ENCODE measurements at regions not wholly inside any gene's neighbourhood (a gene's known extent, or its start where the extent isn't known, plus 50 kb on each side); places are given as distances from the start of the nearest gene placed in this dataset.

DNA sequence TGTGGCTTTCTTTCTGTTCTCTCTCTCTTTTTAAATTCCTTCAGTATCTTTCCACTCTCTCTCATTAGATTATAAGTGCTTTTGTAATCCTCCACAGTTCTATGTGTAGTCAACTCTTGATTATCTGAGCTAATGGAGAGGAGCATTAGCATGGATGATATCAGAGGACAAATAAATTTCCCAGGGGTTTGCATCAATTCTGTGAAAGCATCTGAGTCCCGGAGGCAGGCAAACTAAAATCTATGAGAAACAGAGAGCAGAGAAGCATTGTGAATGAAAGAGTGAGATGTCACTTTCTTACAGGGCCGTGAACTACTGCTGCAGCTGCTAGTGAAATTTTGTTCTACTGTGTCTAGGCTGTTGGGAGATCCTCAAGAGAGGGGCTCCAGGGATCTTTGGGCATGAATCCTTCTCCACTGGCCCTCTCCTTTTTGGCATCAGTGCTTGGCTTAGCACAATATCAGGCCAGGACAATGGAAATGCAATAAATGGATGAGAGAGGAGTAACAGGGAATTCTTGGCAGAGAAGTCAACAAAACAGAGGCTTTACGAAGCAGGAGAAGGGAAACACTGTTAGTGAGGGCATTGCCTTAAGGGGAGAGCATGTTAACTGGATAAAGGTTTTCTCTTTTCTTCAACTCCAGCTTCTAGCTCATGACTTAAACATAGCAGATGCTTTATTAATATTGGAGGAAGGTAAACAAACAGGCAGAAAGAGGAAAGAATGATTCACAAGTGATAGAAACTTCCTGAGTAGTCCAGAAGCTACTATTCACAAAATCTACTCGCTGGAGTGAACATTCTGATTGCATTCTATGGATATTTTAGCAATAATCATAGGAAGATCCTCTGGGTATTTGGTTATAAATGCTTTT is 847.0 kb upstream of the MAP3K7 start:
- no peak for DNase-seq

DNA sequence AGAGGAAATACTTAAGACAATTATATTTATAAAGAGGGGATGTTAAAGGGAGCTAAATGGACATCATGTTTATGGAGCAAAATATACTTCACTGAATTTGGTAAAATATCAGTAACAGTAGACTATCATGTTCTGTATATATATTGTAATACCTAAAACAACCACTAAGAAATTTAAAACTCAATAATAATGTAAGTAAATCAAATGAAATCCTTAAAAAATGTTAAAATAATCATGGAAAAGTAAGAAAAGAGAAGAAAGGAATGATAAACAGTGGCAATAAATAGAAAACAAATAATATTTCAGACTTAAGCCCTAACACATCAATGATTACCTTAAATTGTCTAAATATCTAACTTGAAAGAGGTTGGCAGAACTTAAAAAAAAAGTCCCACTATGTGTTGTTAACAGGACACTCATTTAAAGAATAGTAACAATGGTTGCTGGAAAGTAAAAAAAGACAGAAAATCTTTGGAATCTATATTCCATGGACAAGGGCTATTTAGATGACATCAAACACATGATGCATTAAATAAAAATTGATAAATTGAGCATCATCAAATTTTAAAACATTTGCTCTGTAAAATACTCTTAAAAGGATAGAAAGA is 842.2 kb upstream of the MAP3K7 start:
- no peak for DNase-seq

DNA sequence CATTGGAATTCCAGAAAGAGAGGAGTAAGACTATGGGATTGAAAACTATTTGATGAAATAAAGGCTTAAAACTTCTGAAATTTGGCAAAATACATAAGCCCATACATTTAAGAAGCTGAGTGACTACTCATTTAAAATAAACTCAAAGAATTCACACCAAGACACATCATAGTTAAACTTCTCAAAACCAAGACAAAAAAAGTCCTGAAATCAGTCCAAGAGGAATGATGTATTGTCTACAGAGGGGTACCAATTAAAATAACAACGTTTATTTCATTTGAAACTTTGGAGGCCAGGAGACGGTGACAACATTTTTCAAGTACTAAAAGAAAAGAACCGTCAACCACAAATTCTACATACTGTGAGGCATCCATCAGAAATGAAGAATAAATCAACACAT is 841.4 kb upstream of the MAP3K7 start:
- DNase-seq, result no peak

DNA sequence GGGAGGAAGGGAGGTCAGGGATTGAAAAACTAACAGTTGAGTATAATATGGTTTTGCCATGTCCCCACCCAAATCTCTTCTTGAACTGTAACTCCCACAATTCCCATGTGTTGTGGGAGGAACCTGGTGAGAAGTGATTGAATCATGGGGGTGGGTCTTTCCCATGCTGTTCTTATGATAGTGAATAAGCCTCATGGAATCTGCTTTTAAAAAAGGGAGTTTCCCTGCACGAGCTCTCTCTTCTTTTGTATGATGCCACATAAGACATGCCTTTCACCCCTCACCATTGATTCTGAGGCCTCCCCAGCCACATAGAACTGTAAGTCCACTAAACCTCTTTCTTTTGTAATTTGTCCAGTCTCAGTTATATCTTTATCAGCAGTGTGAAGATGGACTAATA is 833.4 kb upstream of the MAP3K7 start:
- DNase-seq, result no peak

DNA sequence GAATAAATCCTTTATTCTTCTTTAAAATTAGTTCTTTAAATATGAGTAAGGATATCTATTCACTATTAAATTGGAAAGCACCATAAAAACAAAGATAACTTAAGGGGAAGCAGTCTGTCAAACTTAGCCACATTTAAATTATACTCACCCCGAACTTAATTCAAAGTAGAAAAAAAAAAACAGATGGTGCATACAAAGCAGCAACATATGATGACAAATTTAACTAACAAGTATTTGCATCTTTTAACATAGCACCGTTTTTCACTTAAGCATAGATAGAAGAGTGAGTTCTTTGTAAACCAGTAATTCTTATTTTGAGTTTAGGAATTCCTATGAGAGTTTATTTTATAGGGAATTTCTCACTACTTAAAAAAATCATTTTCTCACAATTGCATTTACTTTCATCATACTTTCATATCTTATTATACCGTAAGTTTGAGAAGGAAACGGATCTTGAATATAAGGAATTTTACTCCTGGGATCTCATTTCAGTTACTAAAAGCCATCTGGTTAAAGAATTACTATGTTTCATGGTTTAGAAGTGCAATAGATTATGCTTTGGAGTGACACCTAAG is 828.2 kb upstream of the MAP3K7 start:
- DNase-seq, result peak; percentile 18

DNA sequence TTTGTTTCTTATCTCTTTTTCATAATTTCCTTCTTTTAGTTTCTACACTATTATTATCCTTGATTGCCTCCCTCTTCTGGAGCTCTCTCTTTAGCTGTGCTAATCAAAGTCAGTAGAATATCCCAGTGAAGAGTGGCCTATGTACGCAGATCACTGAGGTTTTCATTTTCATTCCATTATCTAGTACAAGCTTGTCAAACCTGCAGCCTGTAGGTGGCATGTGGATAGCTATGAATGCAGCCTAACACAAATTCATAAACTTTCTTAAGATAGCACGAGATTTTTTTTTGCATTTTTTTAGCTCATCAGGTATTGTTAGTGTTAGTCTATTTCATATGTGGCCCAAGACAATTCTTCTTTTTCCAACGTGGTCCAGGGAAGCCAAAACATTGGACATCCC is 825.7 kb upstream of the MAP3K7 start:
- no peak for DNase-seq

DNA sequence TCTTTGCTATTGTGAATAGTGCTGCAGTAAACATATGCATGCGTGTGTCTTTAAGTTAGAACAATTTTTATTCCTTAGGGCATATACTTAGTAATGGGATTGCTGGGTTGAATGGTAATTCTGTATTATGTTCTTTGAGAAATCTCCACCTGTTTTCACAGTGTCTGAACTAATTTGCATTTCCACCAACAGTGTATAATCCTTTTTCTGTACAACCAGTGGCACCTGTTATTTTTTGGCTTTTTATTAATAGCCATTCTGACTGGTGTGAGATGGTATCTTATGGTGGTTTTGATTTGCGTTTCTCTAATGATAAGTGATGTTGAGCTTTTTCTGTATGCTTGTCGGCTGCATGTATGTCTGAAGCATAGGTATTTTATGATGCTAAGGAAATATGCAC is 820.8 kb upstream of the MAP3K7 start:
- no peak for DNase-seq

DNA sequence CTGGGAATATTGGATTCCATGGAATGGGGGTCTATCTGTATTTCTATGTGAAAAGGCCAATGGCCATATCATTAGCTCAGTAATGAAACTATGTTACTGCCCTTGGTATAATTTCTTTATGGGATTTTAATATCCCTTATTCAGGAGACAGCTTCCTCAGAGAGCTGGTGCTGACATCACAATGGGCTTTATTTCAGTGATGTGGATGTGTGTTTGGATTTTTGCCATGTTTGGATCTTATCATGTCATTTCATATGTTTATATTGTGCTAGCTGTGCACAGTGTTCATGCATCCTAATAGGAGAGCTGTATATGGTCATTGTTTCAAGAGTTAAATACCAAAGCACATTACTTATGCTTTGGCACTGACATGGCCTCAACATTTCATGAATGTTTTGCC is 806.1 kb upstream of the MAP3K7 start:
- DNase-seq, result no peak

DNA sequence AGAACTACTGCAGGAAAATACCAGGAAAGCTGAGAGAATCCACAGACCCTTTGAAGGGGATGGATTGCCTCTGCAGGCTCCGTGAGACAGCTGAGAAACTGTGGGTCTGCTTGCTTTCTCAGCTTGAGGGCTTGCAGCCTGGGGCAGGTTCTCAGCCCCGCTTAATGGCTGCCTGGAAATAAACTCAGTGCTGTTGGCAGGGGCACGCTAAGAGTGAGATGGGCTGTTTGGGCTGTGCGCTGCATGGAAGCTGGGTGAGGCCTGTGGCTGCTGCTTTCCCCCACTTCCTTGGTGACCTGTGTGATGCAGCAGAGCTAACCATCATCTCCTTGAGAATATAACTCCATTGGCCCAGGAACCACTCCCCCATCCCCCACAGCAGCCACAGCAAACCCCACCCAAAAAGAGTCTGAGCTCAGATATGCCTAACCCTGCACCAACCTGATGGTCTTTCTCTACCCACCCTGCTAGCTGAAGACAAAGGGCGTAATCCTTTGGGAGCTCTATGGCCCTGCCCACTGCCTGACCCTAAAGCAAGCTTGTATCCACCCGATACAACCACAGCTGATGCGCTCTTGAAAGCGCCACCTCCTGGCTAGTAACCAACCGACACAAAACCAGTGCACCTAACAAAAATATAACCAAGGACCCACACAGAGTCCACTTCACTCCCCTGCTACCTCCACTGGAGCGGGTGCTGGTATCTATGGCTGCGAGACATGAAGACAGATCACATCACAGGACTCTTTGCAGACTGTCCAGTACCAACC is 800.6 kb upstream of the MAP3K7 start:
- DNase-seq, result no peak

DNA sequence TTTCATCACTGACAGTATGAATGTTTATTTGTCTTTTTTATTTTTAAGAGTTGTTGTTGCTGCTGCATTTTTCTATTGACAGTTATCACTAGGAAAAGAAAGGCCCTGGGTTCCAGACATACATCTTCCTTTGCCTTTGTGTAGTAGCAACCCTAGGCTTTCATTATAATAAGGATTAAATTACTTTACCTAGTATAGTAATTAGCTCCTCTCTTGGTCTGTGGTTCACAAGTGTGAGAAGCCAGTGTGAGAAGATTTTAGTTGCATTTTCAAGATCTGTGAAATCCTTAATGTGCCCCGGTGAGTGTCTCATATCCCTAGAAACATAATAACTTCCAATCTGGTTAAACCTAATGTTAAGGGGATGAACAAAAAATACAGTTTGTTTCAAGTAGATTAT is 799.3 kb upstream of the MAP3K7 start:
- DNase-seq, result no peak

DNA sequence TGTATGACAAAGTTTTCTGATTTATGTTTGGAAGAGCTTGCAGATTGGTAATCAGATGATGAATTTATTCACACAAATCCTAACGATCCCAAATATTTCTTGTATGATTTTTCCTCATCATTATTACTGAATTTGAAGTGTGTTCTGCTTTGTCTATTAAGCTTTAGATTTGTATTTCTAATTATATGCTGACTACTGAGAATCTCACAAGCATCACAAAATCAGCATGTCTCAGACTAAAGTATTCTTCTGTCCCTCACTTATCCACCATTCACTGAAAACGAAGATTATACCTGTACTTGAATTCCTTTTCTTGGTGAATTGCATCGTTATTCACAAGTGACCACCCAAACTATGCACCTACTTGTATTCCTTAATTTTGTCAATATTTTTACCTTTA is 796.3 kb upstream of the MAP3K7 start:
- DNase-seq, result no peak

DNA sequence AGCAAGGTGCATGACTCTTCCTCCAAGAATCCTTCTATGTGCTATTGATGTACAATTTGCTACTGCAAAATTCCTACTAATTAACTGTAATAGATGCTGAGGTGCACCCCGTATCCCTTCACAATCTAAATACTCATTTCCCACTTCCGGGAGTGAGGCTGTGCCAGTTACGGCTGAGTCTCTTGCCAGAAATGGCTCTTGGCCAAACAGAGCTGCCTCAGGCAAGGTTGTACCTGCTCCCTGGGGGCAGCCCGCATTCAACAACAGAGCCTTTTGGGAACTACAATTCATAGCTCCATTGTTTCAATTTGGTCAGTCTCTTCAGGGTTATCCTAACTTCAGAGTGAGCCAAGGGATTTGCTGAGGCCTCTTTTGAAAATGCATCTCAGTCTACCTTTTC is 789.8 kb upstream of the MAP3K7 start:
- no peak for DNase-seq

DNA sequence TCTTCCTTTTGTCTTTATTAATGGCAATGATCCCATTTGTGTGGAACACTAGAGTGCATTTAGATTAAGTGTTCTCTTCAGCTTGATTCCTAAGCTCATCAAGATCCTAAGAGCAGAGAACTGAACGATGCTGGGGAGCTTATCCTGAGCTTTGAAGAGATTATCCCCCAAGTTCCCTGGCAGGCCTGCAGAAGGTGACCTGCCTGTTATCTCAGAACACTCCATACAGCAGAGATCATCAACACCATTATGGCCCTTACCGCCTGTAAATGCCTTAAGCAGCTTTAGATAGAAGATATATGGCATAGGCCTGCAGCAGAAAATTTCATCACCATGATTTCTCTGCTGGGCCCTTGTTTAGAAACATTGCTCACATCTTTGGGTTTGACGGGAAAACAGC is 779.9 kb upstream of the MAP3K7 start:
- DNase-seq, result no peak

DNA sequence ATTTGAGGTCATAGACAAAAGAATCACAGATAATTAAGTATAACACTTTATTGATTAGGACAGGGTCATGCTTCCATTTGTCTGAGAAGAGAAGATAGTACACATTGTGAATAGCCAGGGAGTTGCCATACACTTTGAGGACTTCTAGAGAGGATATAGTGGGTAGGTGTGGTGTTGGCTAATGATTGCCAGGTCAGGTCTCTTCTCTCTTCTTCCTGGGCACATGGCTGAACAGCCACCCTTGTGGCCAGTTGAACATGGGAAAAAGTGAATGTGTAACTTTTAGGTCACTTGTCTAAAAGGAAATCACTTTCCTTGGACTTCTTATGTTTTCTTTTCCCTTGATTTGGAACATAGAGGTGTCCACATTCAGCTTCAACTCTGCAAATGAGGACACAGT is 772.1 kb upstream of the MAP3K7 start:
- no peak for DNase-seq

DNA sequence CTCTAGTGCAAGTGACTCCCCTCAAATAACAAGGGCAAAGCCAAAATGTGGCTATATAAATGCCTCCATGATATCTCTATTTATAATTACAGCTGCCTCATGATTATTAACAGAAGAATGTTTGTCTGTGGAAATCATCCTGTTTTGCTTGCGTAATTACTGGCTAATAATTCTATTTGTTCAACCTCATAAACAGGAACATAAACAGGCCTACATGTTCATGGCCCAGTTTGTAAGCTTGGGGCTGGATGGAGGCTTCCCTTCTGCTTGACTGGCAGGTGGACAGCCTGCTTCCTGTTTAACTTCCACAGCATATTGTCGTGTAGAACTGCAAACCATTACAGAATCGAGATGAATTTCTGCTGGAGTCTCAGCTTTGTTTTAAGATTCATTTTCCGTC is 766.0 kb upstream of the MAP3K7 start:
- DNase-seq, result no peak

DNA sequence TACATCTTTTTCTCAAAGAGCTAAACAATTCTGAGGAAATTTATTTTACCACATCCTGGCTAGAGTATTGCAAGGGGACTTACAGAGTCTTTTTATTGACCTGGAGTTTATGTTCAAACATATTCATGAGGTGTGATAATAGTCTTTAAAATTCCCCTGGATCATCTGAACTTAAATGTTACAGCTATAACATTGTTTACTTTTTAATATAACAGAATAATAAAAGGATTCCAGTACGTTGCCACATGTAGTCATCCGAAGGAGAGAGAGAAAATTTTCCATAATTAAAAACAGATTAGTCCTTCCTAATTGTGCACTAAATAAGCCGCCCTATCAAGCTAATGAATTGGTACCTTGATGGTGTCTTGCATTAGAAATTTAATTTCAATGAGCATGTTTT is 765.4 kb upstream of the MAP3K7 start:
- no peak for DNase-seq

DNA sequence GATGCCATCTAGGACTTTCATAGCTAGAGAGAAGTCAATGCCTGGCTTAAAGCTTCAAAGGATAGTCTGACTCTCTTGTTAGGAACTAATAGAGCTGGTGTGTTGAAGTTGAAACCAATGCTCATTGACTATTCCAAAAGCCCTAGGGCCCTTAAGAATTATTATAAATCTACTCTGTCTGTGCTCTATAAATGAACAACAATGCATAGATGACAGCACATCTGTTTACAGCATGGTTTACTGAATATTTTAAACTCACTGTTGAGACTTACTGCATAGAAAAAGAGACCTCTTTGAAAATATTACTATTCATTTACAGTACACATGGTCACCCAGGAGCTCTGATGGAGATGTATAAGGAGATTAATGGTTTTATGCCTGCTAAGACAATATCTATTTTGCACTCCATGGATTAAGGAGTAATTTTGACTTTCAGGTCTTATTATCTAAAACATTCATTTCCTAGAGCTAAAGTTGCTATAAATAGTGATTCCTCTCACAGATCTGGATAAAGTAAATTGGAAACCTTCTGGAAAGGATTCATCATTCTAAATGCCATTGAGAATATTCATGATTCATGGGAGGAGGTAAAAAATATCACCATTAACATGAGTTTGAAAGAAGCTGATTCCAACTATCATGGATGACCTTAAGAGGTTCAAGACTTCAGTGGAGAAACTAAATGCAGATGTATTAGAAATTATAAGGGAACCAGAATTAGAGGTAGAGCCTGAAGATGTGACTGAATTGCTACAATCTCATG is 763.5 kb upstream of the MAP3K7 start:
- DNase-seq, result no peak

DNA sequence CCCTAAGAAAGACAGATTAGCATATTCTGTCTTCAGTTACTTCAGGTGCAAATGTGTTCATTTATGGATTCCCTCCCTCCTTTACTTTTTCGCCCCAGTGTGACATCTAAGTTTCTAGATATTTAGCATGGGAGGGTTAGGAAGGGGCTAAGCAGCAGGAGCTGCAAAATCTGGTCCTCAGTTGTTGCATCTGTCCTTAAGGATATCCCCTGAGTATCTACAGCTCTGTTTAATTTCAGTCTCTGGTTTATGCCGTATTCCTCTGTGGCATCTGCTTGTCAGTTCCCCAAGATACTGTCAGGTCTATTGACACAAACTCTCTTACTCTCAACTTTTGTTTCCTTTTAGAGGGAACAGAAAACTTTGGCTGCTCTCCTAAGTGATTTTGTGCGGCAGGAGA is 754.6 kb upstream of the MAP3K7 start:
- DNase-seq, result no peak

DNA sequence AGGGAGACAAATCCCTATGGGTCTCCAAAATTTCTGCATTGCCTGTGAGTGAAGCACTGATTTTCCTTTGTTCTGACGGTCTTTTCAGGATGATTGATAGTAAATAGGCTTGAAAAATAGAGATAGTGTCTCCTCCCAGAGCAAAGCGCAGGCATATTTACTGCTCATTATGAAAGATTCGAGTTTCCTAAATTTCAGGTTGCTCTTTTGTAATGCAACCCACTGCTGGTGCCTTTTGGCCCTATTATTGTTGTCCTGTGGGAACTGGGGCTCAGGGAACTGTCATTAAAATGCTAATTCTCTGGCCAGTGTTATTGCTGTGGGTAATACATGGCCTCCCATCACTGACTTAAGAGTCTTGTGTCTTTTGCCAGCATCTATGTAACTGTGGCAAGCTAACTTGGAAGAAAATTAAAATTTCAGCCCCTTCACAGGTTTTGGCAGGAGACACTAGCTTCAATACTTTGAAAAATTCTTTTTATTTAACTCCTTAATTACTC is 754.1 kb upstream of the MAP3K7 start:
- DNase-seq, result no peak

DNA sequence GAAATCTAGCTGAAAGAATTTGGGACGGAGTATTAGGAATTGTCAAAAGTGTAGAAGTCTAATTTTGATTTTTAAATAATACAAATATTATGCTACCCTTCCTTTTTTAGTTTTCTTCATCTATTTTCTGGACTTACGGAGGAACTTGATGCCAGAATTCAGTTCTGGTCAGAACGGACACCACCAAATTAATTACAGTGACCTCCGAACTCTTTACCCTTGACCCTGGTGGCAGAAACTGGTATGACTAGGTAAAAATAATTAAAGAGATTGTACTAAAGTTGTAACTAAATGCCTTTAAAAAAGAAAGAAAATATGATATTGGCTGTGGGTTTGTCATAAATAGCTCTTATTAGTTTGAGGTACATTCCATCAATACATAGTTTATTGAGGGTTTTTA is 751.1 kb upstream of the MAP3K7 start:
- DNase-seq, result no peak

DNA sequence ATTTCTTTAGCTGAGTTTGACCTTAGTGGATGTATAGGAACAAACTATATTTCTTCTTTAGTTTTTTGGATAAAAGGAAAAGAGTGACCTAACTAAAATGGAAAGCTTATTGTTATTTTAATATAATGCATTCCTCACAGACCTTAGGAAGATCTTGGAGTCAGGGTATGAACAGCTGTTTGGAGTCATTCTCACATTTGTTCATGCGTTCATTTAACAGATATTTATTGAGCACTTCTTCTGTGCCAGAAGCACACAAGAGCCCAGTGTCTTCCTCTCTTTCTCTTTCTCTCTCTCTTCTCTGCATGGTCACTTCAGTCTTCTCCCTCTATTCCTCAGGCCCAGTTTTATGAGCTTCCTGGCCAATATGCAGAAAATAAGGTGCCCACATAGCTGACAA is 744.0 kb upstream of the MAP3K7 start:
- no peak for DNase-seq

DNA sequence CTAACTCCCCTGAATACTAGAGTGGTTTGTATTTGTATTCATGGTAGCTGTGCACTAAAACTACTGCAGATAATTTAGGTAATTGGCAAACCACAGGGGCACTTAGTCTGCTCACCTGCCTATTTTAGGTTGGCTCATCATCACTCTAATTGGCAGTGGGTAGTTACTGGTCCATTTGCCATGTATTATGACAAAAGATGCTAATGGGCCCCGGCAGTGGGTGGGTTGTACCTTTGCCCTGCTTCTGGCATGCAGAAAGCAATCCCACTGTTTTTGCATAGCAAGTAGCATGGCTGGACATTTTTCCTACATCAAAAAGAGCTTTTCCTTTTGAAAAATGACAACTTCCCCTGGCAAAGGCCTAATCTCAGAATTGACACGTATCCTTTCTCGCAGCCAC is 741.4 kb upstream of the MAP3K7 start:
- no peak for DNase-seq

DNA sequence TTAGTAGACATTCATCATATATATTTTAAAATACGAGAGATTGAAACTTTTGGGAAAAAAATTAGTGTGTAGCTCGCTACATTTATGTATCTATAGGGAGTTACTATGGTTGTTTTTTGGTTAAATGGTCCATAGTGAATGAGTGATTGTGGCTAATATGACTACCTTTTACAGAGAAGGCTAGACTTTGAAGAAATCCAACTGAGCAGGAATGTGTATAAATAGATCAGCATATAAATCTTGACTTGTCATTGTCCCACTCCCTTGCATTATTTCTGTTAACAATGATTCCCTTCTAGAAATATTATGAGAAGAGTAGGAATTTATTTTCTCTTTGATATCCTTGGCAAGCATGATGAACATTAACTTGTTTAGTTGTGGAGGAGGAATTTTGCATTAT is 737.8 kb upstream of the MAP3K7 start:
- no peak for DNase-seq
